MM.1S (cell line): ENCODE measurements at regions not wholly inside any gene's neighbourhood (a gene's known extent, or its start where the extent isn't known, plus 50 kb on each side); places are given as distances from the start of the nearest gene placed in this dataset.

Experiments used
- CTCF ChIP-seq: fragments of 300-600 bp; sonication (generic); IDR thresholded peaks from 2 replicates; pipeline ENCODE4 v1.5.1; 2016; ENCODE audit warnings: antibody characterized with exemption, low read length, mixed read lengths
- EZH2 ChIP-seq: fragments of 300-600 bp; sonication (generic); optimal IDR thresholded peaks from 2 replicates; pipeline ENCODE3; 2017; ENCODE audit warnings: low read depth, mild to moderate bottlenecking, antibody characterized with exemption, low read length, mixed read lengths
- EZH2phosphoT487 ChIP-seq: fragments of 300-600 bp; sonication (generic); IDR thresholded peaks from 2 replicates; pipeline ENCODE4 v1.6.1; 2018; ENCODE audit warnings: antibody characterized with exemption, low read length

- TF ChIP-seq CTCF: no peak
- TF ChIP-seq EZH2: no peak
- TF ChIP-seq EZH2phosphoT487: no peak
These were observed 79.6 kb upstream of the SIRPA start for GRCh38 chr20:1815502-1816085.
